IMR-90 (cell line): ENCODE measurements at regions not wholly inside any gene's neighbourhood (a gene's known extent, or its start where the extent isn't known, plus 50 kb on each side); places are given as distances from the start of the nearest gene placed in this dataset.

Experiments used
- ATAC-seq: fragments of 200-7000 bp; cut with Tn5 transposase; 2 replicates; pipeline ENCODE4 v1.9.1; 2020; ENCODE audit warnings: low read depth, mild to moderate bottlenecking, moderate library complexity
- BruUV-seq: library from RNA; stranded (reverse); fragments of 400-500 nt; replicated peaks from 2 replicates; lab custom pipeline; 2021; lab: Mats Ljungman, UMichigan
- CTCF ChIA-PET: fragments of 300-600 bp; formaldehyde crosslinking; extraction: SDS; loops from one replicate; lab custom pipeline; 2021; ENCODE audit warnings: antibody characterized with exemption; lab: Yijun Ruan, JAX
- POLR2A ChIA-PET: fragments of 300-600 bp; sonication (Branson Sonifier 250); formaldehyde crosslinking; loops from one replicate; lab custom pipeline; 2022; ENCODE audit warnings: antibody characterized with exemption; ENCODE audit not compliant: unreplicated experiment; lab: Charles Lee
- DNase-seq: peaks from one replicate; pipeline ENCODE4 v3.0.0; 2013
- H2AFZ ChIP-seq: replicated peaks from 2 replicates; pipeline ENCODE3; 2013; ENCODE audit warnings: low read length, mild to moderate bottlenecking; ENCODE audit not compliant: poor library complexity
- H2AK5ac ChIP-seq: 2 replicates; pipeline ENCODE4 v1.6.1; 2013; ENCODE audit warnings: low read depth, low read length, inconsistent platforms
- H2AK9ac ChIP-seq: replicated peaks from 2 replicates; pipeline ENCODE3; 2013; ENCODE audit warnings: mild to moderate bottlenecking, low read depth, low read length, moderate library complexity; ENCODE audit not compliant: poor library complexity
- H2BK120ac ChIP-seq: 2 replicates; pipeline ENCODE4 v1.6.1; 2013; ENCODE audit warnings: low read depth, low read length, inconsistent platforms
- H2BK15ac ChIP-seq: 3 replicates; pipeline ENCODE4 v1.6.1; 2013; ENCODE audit warnings: low read depth, low read length, inconsistent platforms
- H2BK20ac ChIP-seq: 2 replicates; pipeline ENCODE4 v1.6.1; 2013; ENCODE audit warnings: low read depth, mild to moderate bottlenecking, inconsistent platforms, low read length, moderate library complexity
- H2BK5ac ChIP-seq: 2 replicates; pipeline ENCODE4 v1.6.1; 2013; ENCODE audit warnings: mild to moderate bottlenecking, low read depth, low read length, inconsistent platforms; ENCODE audit not compliant: poor library complexity, severe bottlenecking
- H3K14ac ChIP-seq: replicated peaks from 2 replicates; pipeline ENCODE4 v1.6.1; 2013; ENCODE audit warnings: low read depth, low read length, inconsistent platforms
- H3K18ac ChIP-seq: 2 replicates; pipeline ENCODE4 v1.6.1; 2013; ENCODE audit warnings: low read depth, low read length, control low read depth
- H3K23ac ChIP-seq: 2 replicates; pipeline ENCODE4 v1.6.1; 2013; ENCODE audit warnings: low read depth, low read length, inconsistent platforms
- H3K27ac ChIP-seq: 2 replicates; pipeline ENCODE4 v1.5.1; 2013; ENCODE audit warnings: mild to moderate bottlenecking, control low read depth, low read length; ENCODE audit not compliant: insufficient read depth
- H3K27me3 ChIP-seq: 2 replicates; pipeline ENCODE4 v1.6.1; 2013; ENCODE audit warnings: low read length; ENCODE audit not compliant: control insufficient read depth, insufficient read depth
- H3K36me3 ChIP-seq: 2 replicates; pipeline ENCODE4 v1.6.1; 2013; ENCODE audit warnings: low read length, mixed read lengths; ENCODE audit not compliant: control insufficient read depth, insufficient read depth
- H3K4ac ChIP-seq: 2 replicates; pipeline ENCODE4 v1.6.1; 2013; ENCODE audit warnings: low read depth, low read length, inconsistent platforms
- H3K4me1 ChIP-seq: 2 replicates; pipeline ENCODE4 v1.6.1; 2013; ENCODE audit warnings: low read length, mixed read lengths; ENCODE audit not compliant: control insufficient read depth, insufficient read depth
- H3K4me2 ChIP-seq: 2 replicates; pipeline ENCODE4 v1.6.1; 2013; ENCODE audit warnings: low read depth, mild to moderate bottlenecking, control low read depth, low read length, moderate library complexity
- H3K4me3 ChIP-seq: 2 replicates; pipeline ENCODE4 v1.5.1; 2013; ENCODE audit warnings: low read depth, mild to moderate bottlenecking, control low read depth, low read length, moderate library complexity; ENCODE audit not compliant: insufficient read depth
- H3K56ac ChIP-seq: 2 replicates; pipeline ENCODE4 v1.6.1; 2013; ENCODE audit warnings: low read length, inconsistent platforms; ENCODE audit not compliant: insufficient read depth; ENCODE audit errors: extremely low read depth
- H3K79me1 ChIP-seq, 2 experiments: 2 replicates each; pipeline ENCODE4 v1.6.1; 2013; ENCODE audit warnings: low read length in 2 of 2, inconsistent platforms in 1 of 2, low read depth in 1 of 2
- H3K9ac ChIP-seq: 2 replicates; pipeline ENCODE4 v1.6.1; 2013; ENCODE audit warnings: low read depth, low read length, control low read depth
- H3K9me1 ChIP-seq: 2 replicates; pipeline ENCODE4 v1.6.1; 2013; ENCODE audit warnings: low read length, inconsistent platforms; ENCODE audit not compliant: insufficient read depth
- H3K9me3 ChIP-seq: 2 replicates; pipeline ENCODE4 v1.6.1; 2013; ENCODE audit warnings: low read length; ENCODE audit not compliant: control insufficient read depth, insufficient read depth
- H4K20me1 ChIP-seq: 2 replicates; pipeline ENCODE4 v1.6.1; 2013; ENCODE audit warnings: low read length, inconsistent platforms; ENCODE audit not compliant: insufficient read depth
- H4K5ac ChIP-seq: 2 replicates; pipeline ENCODE4 v1.6.1; 2013; ENCODE audit warnings: mild to moderate bottlenecking, low read depth, low read length, control low read depth
- H4K8ac ChIP-seq, 2 experiments: 2 replicates each; pipeline ENCODE4 v1.6.1; 2013; ENCODE audit warnings: low read depth in 2 of 2, low read length in 2 of 2, control low read depth in 1 of 2, inconsistent platforms in 1 of 2
- H4K91ac ChIP-seq: 2 replicates; pipeline ENCODE4 v1.6.1; 2013; ENCODE audit warnings: low read depth, low read length, inconsistent platforms; ENCODE audit not compliant: insufficient read depth
- BHLHE40 ChIP-seq: fragments of 150-350 bp; IDR thresholded peaks from 2 replicates; pipeline ENCODE4 v1.6.1; 2016; ENCODE audit warnings: mild to moderate bottlenecking, low read depth, low read length
- CEBPB ChIP-seq: IDR thresholded peaks from 2 replicates; pipeline ENCODE4 v1.6.1; 2012; ENCODE audit warnings: low read depth, low read length, improper control_type of control experiment
- CHD1 ChIP-seq: IDR thresholded peaks from 2 replicates; pipeline ENCODE4 v1.6.1; 2012; ENCODE audit warnings: low read depth, low read length, improper control_type of control experiment
- FOS ChIP-seq: fragments of 150-350 bp; IDR thresholded peaks from 2 replicates; pipeline ENCODE4 v1.6.1; 2016; ENCODE audit warnings: low read depth, low read length
- MXI1 ChIP-seq: IDR thresholded peaks from 2 replicates; pipeline ENCODE4 v1.6.1; 2012; ENCODE audit warnings: low read depth, mild to moderate bottlenecking, low read length, moderate library complexity, borderline replicate concordance
- NFE2L2 ChIP-seq: fragments of 150-350 bp; IDR thresholded peaks from 2 replicates; pipeline ENCODE4 v1.6.1; 2016; ENCODE audit warnings: low read depth, mild to moderate bottlenecking, low read length
- POLR2A ChIP-seq: IDR thresholded peaks from 2 replicates; pipeline ENCODE4 v1.6.1; 2012; ENCODE audit warnings: mild to moderate bottlenecking, low read depth, low read length
- RCOR1 ChIP-seq: IDR thresholded peaks from 2 replicates; pipeline ENCODE4 v1.6.1; 2012; ENCODE audit warnings: mild to moderate bottlenecking, low read length, improper control_type of control experiment; ENCODE audit not compliant: insufficient replicate concordance
- RFX5 ChIP-seq: IDR thresholded peaks from 2 replicates; pipeline ENCODE4 v1.8.0; 2012; ENCODE audit warnings: low read depth, mild to moderate bottlenecking, low read length, moderate library complexity
- SMC3 ChIP-seq: fragments of 150-350 bp; IDR thresholded peaks from 2 replicates; pipeline ENCODE4 v1.6.1; 2016; ENCODE audit warnings: low read depth, mild to moderate bottlenecking, antibody characterized with exemption, low read length, moderate library complexity
- WGBS, 2 experiments: methylation state at CpG; one replicate each; pipeline versions ENCODE4 v1.1.5 to v1.1.7; 2013; ENCODE audit warnings: missing lambda C conversion rate in 2 of 2; ENCODE audit not compliant: insufficient read length in 1 of 2; ENCODE audit errors: extremely low coverage in 2 of 2; 5-methylcytosine and 5-hydroxymethylcytosine counted together
- dilution Hi-C: fragments of 300-500 bp; cut with HindIII; formaldehyde crosslinking; loops from one replicate; pipeline ENCODE4 v1.14.3; 2018; ENCODE audit warnings: low sequenced_read_pairs; ENCODE audit not compliant: unreplicated experiment
- in situ Hi-C: fragments of 300-500 bp; cut with MboI; formaldehyde crosslinking; loops from 3 replicates; pipeline ENCODE4 v1.14.3; 2019; ENCODE audit warnings: low sequenced_read_pairs, inconsistent platforms, mixed read lengths
- intact Hi-C: fragments of 100-400 bp; cut with micrococcal nuclease; formaldehyde crosslinking; loops from 2 replicates; pipeline ENCODE4 v1.10.0; 2022
- TF ChIP-seq, protein P1 (sequence below): fragments of 150-350 bp; IDR thresholded peaks from 2 replicates; pipeline ENCODE4 v1.6.1; 2017; ENCODE audit warnings: mild to moderate bottlenecking, antibody characterized with exemption, low read length, low read depth
- TF ChIP-seq, protein P2 (sequence below): fragments of 150-350 bp; IDR thresholded peaks from 2 replicates; pipeline ENCODE4 v1.6.1; 2016; ENCODE audit warnings: low read depth, mild to moderate bottlenecking, low read length, moderate library complexity, borderline replicate concordance
- TF ChIP-seq, protein P3 (sequence below): conservative IDR thresholded peaks from 2 replicates; pipeline ENCODE4 v1.5.1; 2012; ENCODE audit warnings: mild to moderate bottlenecking, low read depth, low read length, improper control_type of control experiment

DNA sequence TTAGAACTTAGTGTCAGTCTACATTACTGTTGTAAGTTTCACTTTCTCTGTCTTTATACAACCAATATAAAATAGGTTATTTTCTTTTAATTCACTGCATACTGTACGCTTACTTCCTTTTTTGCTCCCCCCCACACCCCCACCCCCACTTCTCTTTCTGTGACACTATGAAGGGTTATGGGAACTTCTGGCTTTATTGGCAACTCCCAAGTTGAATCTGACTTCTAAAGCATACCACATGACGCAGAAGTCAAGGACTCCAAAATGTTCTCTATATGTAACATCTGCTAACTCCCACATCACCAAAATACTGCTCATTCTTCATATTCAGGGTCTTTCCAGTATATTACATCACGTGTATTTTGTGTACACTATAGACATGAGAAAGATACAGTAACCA lies 81.2 kb upstream of the ATXN7L3B start:
- no peak for DNase-seq
- Histone ChIP-seq H3K27me3 (no peaks in the 10 kb centered on the region), H3K4me1 (no peaks in the 10 kb centered on the region), H4K20me1 (no peaks in the 10 kb centered on the region), H3K9ac (no peak overlapping the region), H3K9me3 (no peaks in the 10 kb centered on the region), H3K79me1 (no peaks in the 10 kb centered on the region), H3K9me1 (no peaks in the 10 kb centered on the region), H4K91ac (no peak overlapping the region), H3K56ac (no peak overlapping the region), H3K18ac (no peak overlapping the region), H2BK5ac (no peak overlapping the region), H2BK20ac (no peak overlapping the region), H3K14ac (no peak overlapping the region), H3K4me3 (no peak overlapping the region), H3K23ac (no peak overlapping the region), H3K27ac (no peak overlapping the region), H4K5ac (no peak overlapping the region), H3K4ac (no peak overlapping the region), H2AK9ac (no peak overlapping the region), H2BK15ac (no peak overlapping the region), H2AFZ (no peak overlapping the region), H2AK5ac (no peak overlapping the region), H3K4me2 (no peak overlapping the region), H2BK120ac (no peak overlapping the region), H3K36me3 (no peaks in the 10 kb centered on the region), H4K8ac (no peak overlapping the region)
- intact Hi-C loops, result no loop called here
- ChIA-PET CTCF (no interaction called here), POLR2A (no interaction called here)
- WGBS, 2 experiments, result no CpG with 5 or more reads among the region's 3 CpGs
- TF ChIP-seq SMC3, result no peak
- TF ChIP-seq CHD1, result no peak
- TF ChIP-seq BHLHE40, result no peak
- no peak for TF ChIP-seq POLR2A
- no peak for TF ChIP-seq RCOR1
- no peak for TF ChIP-seq NFE2L2
- TF ChIP-seq, protein P1, sequence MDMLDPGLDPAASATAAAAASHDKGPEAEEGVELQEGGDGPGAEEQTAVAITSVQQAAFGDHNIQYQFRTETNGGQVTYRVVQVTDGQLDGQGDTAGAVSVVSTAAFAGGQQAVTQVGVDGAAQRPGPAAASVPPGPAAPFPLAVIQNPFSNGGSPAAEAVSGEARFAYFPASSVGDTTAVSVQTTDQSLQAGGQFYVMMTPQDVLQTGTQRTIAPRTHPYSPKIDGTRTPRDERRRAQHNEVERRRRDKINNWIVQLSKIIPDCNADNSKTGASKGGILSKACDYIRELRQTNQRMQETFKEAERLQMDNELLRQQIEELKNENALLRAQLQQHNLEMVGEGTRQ, result no peak
- TF ChIP-seq, protein P2, sequence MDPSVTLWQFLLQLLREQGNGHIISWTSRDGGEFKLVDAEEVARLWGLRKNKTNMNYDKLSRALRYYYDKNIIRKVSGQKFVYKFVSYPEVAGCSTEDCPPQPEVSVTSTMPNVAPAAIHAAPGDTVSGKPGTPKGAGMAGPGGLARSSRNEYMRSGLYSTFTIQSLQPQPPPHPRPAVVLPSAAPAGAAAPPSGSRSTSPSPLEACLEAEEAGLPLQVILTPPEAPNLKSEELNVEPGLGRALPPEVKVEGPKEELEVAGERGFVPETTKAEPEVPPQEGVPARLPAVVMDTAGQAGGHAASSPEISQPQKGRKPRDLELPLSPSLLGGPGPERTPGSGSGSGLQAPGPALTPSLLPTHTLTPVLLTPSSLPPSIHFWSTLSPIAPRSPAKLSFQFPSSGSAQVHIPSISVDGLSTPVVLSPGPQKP, result no peak
- TF ChIP-seq, protein P3, sequence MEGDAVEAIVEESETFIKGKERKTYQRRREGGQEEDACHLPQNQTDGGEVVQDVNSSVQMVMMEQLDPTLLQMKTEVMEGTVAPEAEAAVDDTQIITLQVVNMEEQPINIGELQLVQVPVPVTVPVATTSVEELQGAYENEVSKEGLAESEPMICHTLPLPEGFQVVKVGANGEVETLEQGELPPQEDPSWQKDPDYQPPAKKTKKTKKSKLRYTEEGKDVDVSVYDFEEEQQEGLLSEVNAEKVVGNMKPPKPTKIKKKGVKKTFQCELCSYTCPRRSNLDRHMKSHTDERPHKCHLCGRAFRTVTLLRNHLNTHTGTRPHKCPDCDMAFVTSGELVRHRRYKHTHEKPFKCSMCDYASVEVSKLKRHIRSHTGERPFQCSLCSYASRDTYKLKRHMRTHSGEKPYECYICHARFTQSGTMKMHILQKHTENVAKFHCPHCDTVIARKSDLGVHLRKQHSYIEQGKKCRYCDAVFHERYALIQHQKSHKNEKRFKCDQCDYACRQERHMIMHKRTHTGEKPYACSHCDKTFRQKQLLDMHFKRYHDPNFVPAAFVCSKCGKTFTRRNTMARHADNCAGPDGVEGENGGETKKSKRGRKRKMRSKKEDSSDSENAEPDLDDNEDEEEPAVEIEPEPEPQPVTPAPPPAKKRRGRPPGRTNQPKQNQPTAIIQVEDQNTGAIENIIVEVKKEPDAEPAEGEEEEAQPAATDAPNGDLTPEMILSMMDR, result no peak
- TF ChIP-seq FOS, result no peak
- TF ChIP-seq CEBPB, result no peak
- TF ChIP-seq MXI1, result no peak
- no peak for TF ChIP-seq RFX5
- no TSS peak for BruUV-seq
- dilution Hi-C loops, result no loop called here
- in situ Hi-C loops, result no loop called here
- no peak for ATAC-seq
